SW480 (cell line): ENCODE measurements at regions not wholly inside any gene's neighbourhood (a gene's known extent, or its start where the extent isn't known, plus 50 kb on each side); places are given as distances from the start of the nearest gene placed in this dataset.
"Not testable (repeated sequence)": the region's sequence is repeated elsewhere in the genome, so short reads cannot be mapped to it uniquely, and the experiment has no call there.

Source experiments
- DNase-seq: peaks from one replicate; pipeline ENCODE4 v3.0.0-alpha.2; 2016; ENCODE audit warnings: low spot score

- DNase-seq: no peak
Measured at GRCh38 chr1:238457610-238458009, 566.9 kb upstream of the ZP4 start.

- DNase-seq: no peak
Measured at GRCh38 chr1:238451781-238452310, 561.1 kb upstream of the ZP4 start.

DNA sequence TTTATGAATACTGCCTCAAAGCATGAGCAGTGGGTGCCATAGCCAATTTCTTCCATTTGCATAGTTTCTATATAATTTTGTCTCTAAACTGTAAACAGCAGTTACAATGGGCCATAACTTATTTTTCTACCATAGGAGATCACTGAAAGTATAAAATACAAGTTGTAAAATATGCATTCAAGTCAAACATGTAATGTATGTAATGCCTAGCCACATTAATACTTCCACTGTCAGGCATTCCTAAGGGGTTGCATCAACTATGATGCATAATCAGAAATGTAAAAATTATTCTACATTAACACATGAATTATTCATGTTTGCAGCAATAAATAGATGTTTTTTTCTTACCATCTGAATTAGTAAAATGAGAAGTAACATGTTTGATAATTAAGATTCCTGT is 560.3 kb upstream of the ZP4 start:
- DNase-seq: no peak

DNA sequence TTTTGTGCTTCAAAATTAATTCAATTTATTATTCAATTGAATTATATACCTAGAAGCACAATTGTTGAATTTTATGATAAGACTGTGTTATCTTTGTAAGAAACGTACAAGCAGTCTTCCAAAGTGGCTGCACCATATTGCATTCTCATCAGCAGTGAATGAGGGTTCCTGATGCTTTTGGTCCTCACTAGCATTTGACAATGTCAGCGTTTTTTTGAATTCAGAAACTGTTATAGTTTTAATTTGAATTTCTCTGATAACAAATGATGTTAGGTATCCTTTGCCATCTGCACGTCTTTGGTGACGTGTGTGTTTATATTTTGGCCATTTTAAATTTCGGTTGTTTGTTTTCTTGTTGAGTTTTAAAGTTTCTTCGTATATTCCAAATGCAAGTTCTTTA is 553.0 kb upstream of the ZP4 start:
- DNase-seq: no peak

DNA sequence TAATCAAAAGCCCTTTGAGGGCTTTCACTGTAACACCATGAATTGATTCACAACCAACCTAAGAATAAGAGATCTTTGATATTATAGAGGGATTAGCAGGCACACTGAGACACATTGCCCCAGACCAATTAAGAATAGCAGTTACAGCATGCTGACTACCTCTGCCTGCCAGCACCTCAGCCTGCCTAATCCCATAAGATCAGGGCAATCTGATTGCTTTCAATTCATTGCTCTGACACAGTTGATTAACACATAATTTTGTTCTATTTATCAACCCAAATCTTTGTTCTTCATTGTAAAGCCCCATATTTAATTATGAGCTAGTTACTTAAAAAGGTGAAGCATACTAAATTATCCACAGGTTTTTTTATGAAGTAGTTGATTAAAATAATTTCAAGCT is 548.8 kb upstream of the ZP4 start:
- DNase-seq: no peak

GRCh38 chr1:238438311-238439270 is 547.9 kb upstream of the ZP4 start:
- no peak for DNase-seq

DNA sequence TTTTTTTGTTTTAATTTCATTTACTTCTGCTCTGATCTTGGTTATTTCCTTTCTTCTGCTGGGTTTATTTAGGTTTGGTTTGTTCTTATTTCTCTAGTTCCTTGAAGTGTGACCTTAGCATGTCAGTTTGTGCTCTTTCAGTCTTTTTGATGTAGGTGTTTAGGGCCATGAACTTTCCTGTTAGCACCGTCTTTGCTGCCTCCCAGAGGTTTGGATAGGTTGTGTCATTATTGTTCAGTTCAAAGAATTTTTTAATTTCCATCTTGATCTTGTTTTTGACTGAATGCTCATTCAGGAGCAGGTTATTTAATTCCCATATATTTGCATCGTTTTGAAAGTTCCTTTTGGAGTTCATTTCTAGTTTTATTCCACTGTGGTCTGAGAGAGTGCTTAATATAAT is 539.0 kb upstream of the ZP4 start:
- DNase-seq: not testable (repeated sequence)

DNA sequence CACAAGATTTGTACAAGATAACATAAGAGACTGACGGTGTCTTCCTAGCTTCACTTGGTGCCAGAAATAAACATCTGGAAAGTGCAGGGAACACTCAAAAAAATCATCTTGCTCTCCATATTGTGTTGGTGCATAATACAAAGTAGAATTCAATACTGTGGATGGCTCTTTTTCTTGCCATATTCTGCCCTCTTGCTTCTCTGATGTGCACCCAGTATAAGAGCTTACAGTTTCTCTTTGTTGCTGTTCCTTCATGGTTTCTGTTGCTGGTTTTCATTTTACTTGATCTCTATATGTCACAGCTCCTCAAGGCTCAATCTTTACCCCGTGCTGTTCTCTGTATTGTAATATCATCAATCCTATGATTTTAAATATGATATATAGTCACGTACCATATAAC is 528.5 kb upstream of the ZP4 start:
- DNase-seq: no peak

GRCh38 chr1:238409932-238410331 is 519.2 kb upstream of the ZP4 start:
- no peak for DNase-seq

GRCh38 chr1:238409191-238409850 is 518.6 kb upstream of the ZP4 start:
- peak; percentile 47 for DNase-seq

DNA sequence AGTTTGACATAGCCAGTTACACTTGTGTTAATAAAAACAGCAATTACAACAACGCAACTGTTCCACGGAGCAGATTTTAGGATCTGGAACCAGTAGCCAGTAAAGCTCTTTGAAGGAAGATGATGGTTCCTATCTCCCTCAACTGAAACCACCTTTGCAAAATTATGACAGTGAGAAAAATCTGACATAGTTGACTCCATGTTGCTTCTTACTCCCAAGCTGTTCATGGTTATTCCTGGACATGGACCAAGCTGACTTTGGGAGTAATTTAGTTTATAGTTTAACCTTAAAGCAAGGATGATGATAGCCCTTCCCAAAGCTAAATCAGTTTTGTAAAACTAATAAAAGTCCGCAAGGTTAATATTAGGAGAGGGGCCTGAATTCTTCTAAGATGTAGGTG is 518.0 kb upstream of the ZP4 start:
- DNase-seq: no peak

GRCh38 chr1:238406098-238406860 is 515.6 kb upstream of the ZP4 start:
- DNase-seq: no peak

GRCh38 chr1:238404921-238405320 is 514.2 kb upstream of the ZP4 start:
- no peak for DNase-seq

GRCh38 chr1:238404481-238404880 is 513.8 kb upstream of the ZP4 start:
- no peak for DNase-seq

DNA sequence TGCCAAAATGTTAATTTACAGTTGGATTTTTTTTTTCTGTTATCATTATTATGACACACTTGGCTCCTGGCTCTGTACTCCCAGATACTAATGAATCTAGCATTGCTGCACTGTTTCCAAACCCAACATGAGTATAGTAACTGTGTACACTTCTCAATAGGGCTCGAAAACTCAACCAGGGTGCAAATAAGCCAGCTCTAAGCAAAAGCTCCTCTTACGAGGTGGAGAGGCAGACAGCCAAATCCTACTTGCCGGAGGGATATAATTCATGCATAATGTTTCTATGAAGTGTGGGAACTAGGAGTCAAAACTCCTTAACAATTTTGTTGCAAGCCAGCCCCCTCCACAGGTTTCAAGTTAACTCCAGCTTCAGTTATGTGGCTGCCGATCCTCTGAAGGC is 510.4 kb upstream of the ZP4 start:
- no peak for DNase-seq

DNA sequence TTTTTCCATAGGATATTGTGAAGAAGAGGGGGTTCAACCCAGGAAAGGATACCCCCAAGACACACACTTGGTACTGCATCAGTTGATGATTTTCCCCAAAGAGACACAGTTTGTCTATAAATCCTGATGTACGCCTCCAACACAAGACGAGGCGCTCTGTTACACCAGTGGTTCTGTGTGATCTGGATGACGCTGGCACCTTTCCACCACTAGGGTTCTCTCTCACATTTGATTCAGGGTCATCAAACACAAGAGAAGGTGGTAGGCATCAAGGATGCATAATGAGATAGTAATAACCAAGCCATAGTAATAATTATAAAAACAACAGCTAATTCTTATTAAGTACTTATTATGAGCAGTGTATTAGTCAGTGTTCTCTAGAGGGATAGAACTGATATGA is 508.8 kb upstream of the ZP4 start:
- no peak for DNase-seq

DNA sequence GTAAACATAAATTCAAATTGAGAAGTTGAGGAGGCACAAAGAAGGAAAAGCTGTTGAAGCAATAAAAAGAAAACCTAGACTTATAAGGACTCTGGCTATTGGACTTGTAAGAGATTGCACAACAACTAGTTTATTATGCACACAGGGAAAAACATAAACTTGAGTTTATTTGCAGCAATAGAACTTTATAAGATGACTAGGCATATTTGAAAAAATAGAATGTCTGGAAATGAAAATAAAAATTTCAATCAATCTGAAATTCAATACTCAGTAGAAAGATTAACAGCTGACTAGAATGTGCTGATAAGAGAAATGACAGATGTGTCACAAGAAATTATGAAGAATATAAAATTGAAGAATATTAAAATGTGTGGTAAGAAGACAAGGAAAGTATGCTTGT is 505.4 kb upstream of the ZP4 start:
- no peak for DNase-seq

- no peak for DNase-seq
Measured at GRCh38 chr1:238384381-238384780, 493.7 kb upstream of the ZP4 start.

- no peak for DNase-seq
Measured at GRCh38 chr1:238380167-238380566, 489.4 kb upstream of the ZP4 start.

GRCh38 chr1:238379446-238379845 is 488.7 kb upstream of the ZP4 start:
- not testable (repeated sequence) for DNase-seq

- no peak for DNase-seq
Measured at GRCh38 chr1:238377280-238377919, 486.7 kb upstream of the ZP4 start.

- DNase-seq: no peak
Measured at GRCh38 chr1:238370599-238370998, 479.9 kb upstream of the ZP4 start.
